Stimulated activated naive CD8-positive, alpha-beta T cell treated with anti-CD3 and anti-CD28 coated beads, Interleukin-15, amount 100 ng/mL, for 72 hours (primary cell): ENCODE measurements at regions not wholly inside any gene's neighbourhood (a gene's known extent, or its start where the extent isn't known, plus 50 kb on each side); places are given as distances from the start of the nearest gene placed in this dataset.

Experiments used
- ATAC-seq: fragments of 150-1000 bp; cut with Tn5 transposase; 2 replicates; pipeline ENCODE4 v1.10.0; 2021; ENCODE audit warnings: mild to moderate bottlenecking, moderate library complexity
- DNase-seq, 2 donors: peaks; one replicate each; pipeline ENCODE4 v3.0.0; 2021 to 2022
- H3K27ac Mint-ChIP-seq, 2 donors: one replicate each; pipeline ENCODE4 v1.8.0; 2022; ENCODE audit warnings: mild to moderate bottlenecking in 2 of 2, mixed read lengths in 2 of 2, moderate library complexity in 2 of 2
- H3K27me3 Mint-ChIP-seq: one replicate; pipeline ENCODE4 v1.8.0; 2022; ENCODE audit warnings: mixed read lengths
- H3K4me1 Mint-ChIP-seq: one replicate; pipeline ENCODE4 v1.8.0; 2022; ENCODE audit warnings: mild to moderate bottlenecking, mixed read lengths
- H3K4me3 Mint-ChIP-seq, 2 donors: one replicate each; pipeline ENCODE4 v1.8.0; 2022; ENCODE audit warnings: mild to moderate bottlenecking in 2 of 2, mixed read lengths in 2 of 2, moderate library complexity in 1 of 2
- H3K9me3 Mint-ChIP-seq, 2 donors: one replicate each; pipeline ENCODE4 v1.8.0; 2022; ENCODE audit warnings: mixed read lengths in 2 of 2

DNA sequence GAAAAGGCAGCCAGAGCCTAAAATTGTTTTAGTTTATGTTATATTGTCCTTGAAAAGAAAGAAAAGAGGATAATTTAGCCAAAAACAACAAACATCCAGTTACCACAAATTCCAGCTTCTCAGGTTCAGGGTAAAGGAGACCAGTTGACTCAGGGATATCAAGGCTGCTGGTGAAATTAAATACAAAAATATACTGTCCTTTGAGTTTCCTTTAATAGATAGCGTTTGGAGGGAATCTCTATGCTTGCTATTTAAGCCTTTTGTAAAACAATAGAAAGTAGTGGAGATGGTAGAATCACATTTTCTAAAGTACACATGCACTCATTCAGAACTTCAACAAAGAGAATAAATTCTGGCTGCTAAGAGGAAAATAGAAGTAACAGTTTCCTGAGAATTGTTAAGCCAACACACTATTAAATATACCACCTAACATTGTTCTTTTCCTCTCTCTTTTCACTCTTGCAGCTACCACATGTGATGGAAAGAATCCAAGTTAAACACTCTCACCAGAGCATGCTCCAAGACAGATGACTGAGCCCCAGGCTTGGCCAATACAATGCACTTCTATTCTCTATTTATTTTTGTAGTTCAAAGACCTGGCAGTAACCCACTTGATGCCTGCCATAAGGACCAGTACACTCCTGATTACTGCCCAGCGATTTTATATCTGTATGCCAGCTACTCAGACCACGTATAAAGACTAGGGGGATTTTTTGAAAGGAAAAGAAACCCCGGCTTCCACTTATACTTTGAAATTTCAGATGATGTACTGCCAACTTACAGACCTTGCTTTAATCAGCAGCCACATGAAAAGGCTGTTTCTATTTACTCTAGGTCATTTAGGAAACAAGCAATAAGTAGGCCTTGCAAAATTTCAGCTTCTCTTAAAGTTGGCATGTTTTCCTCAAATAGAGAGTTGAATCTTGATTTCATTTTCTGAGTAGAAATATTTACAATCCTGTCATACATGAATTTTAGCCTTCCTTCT lies 756.9 kb downstream of the FAT4 start:
- ATAC-seq (no peak), DNase-seq (no peak)
- Mint-ChIP-seq H3K4me3 (no peak overlapping the region), H3K27me3 (no peaks in the 10 kb centered on the region), H3K27ac (no peak overlapping the region), H3K4me1 (no peaks in the 10 kb centered on the region), H3K9me3 (peaks cover 0 to 4% of the 10 kb centered on the region in 2 donors)

DNA sequence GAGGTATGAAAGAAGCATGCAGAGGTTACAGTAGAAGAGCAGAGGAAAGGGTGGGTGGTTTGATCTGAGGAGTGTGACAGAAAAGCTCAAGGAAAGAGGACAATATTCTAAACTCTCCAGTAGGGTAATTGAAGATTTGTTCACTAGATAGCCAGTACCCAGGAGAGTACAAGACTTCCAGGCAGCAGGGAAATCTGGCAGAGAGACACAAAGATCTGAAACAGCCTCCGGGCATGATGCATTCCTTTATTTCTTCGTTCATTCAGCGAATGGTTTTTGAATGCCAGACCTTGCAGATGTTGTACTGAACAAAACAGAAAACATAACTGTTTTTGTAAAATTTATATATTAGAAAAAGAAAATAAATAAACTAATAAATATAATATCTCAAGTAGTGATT lies 766.6 kb downstream of the FAT4 start:
- ATAC-seq (no peak), DNase-seq (no peak)
- H3K9me3 Mint-ChIP-seq: peaks cover 11 to 22% of the 10 kb centered on the region in 2 donors
- no peaks in the 10 kb centered on the region for H3K27me3 Mint-ChIP-seq
- H3K27ac Mint-ChIP-seq: no peak overlapping the region
- H3K4me1 Mint-ChIP-seq: no peaks in the 10 kb centered on the region
- H3K4me3 Mint-ChIP-seq: no peak overlapping the region

DNA sequence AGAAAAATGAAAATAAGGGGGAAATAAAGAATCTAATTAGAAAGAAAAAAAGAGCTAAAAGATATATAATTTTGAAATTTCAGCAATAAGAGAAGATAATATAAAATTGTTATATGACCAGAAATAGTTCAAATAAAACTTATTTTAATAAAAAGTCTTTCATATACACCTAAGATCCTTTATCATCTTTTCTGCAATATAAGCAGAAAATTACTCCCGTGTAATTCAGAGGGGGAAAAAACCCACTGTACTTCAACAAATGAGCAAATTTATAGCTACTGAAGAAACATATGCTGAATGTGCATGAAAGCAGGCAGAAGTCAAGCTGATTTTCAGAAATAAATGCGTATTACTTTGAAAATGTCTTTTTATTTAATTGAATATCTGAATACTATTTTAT lies 771.3 kb downstream of the FAT4 start:
- no peaks in the 10 kb centered on the region for H3K27me3 Mint-ChIP-seq

DNA sequence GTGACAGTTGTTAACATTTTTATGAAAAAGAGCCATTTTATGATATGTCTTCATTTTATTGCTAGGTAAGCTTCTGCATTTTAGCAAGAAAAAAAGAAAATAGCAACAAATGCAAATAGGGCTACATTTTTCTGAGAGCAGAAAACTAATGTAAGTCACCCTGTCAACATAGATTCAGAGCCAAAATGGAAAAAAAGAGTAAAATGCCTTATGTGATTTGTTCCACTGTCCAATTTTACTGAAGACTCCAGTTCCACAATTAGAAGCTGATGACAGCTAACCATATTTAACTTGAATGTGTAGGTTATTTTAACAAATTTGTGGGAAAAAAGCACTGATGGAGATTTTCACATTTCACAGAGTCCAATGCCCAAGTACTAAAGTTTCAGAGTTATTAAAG lies 772.3 kb downstream of the FAT4 start:
- no peak for ATAC-seq
- H3K4me3 Mint-ChIP-seq: no peak overlapping the region
- no peaks in the 10 kb centered on the region for H3K27me3 Mint-ChIP-seq
- no peaks in the 10 kb centered on the region for H3K4me1 Mint-ChIP-seq
- peaks cover 1 to 3% of the 10 kb centered on the region in 2 donors for H3K9me3 Mint-ChIP-seq
- DNase-seq: no peak
- H3K27ac Mint-ChIP-seq: no peak overlapping the region

More for the DNA sequence above, 771.3 kb downstream of the FAT4 start:
- H3K4me3 Mint-ChIP-seq: no peak overlapping the region
- H3K4me1 Mint-ChIP-seq: no peaks in the 10 kb centered on the region
- peaks cover 10 to 13% of the 10 kb centered on the region in 2 donors for H3K9me3 Mint-ChIP-seq
- no peak overlapping the region for H3K27ac Mint-ChIP-seq
- DNase-seq (no peak), ATAC-seq (no peak)

DNA sequence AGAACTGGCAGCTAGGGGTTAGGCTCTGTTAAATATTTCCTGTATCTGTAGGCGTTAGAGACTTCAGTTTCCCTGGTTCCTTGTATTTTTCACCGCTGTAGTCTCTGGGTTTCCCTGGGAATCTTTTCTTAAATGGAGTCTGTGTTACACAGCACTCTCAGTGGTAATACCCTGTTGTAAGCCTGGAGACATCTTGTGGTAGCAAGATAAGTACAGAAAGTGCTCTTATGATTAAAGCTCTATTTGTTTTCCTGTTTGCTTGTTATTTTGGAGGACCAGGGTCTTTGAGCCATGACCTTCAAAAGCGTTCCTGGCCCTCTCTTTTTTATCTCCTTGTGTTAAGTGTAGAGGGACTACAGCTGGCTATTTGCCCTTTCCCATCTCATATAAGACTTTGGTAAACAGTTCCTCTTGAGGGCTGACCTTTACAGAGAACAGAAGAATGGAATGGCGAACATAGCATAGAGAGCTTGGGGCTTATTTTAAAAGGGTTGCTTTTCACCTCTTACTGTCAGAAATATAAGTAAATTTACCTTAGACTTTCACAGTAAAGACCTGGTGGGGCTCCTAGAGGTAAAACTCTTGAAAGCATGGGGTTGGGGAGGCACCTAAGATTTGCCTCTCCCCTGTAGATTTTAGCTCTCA lies 782.5 kb downstream of the FAT4 start:
- H3K27me3 Mint-ChIP-seq: no peaks in the 10 kb centered on the region
- no peaks in the 10 kb centered on the region for H3K4me1 Mint-ChIP-seq
- H3K4me3 Mint-ChIP-seq: no peak overlapping the region
- no peak overlapping the region for H3K27ac Mint-ChIP-seq
- ATAC-seq (no peak), DNase-seq (no peak)
- H3K9me3 Mint-ChIP-seq: peaks cover 0 to 5% of the 10 kb centered on the region in 2 donors

DNA sequence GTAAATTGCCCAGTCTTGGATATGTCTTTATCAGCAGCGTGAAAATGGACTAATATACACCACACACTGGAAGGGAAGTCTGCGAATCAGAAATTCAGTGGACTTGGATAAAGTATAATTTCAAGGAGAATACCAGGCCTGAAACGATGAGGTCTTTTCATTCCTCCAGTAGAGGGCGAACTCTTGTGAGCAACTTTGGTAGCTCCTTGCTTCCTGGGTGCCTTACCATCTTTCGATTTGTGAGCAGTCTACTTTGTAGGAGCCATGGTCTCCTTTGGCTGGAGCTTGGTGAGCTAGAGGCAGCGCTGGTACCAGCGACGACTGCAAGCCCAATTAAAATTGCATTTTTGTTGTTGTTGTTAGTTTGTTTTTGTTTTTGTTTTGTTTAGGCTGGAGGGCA lies 791.9 kb downstream of the FAT4 start:
- Mint-ChIP-seq H3K27ac (no peak overlapping the region), H3K9me3 (peaks cover 0 to 13% of the 10 kb centered on the region in 2 donors), H3K27me3 (no peaks in the 10 kb centered on the region), H3K4me3 (no peak overlapping the region), H3K4me1 (no peaks in the 10 kb centered on the region)
- DNase-seq (no peak), ATAC-seq (no peak)

DNA sequence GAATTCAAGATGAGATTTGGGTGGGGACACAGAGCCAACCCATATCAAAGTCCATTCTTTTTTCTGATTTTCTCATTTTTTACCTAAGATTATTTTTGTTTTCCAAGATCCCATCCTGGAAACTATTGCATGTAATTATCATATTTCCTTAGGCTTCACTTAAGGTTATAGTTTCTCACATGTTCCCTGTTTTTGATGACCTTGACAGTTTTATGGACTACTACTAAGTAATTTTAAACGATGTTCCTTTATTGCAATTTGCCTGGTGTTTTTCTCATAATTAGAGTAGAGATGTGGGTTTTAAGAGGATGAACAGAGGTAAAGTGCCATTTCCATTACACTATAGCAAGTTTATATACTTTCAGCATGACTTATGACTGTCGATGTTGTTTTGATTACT lies 795.1 kb downstream of the FAT4 start:
- H3K27me3 Mint-ChIP-seq: no peaks in the 10 kb centered on the region
- ATAC-seq (no peak), DNase-seq (no peak)
- no peak overlapping the region for H3K4me3 Mint-ChIP-seq
- H3K27ac Mint-ChIP-seq: no peak overlapping the region
- H3K9me3 Mint-ChIP-seq: peaks cover 11 to 20% of the 10 kb centered on the region in 2 donors
- no peaks in the 10 kb centered on the region for H3K4me1 Mint-ChIP-seq

DNA sequence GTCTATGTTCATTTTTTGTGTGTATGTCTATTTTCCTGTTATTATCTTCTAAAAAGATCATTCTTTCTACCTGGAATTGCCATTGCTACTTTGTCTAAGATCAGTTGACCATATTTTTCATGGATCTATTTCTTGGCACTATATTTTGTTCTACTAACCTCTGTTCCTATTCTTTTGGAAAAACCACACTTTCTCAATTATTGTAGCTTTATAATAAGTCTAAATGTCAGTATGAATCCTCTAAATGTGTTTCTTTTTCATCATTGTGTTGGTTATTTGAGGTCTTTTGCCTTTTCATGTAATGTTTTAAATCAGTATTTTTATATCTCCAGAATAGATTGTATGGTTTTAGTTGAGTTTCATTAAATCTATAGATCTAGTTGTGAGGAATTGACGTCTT lies 798.3 kb downstream of the FAT4 start:
- Mint-ChIP-seq H3K27me3 (no peaks in the 10 kb centered on the region), H3K9me3 (peaks cover 12 to 24% of the 10 kb centered on the region in 2 donors), H3K27ac (no peak overlapping the region), H3K4me3 (no peak overlapping the region), H3K4me1 (no peaks in the 10 kb centered on the region)
- DNase-seq (no peak), ATAC-seq (no peak)

DNA sequence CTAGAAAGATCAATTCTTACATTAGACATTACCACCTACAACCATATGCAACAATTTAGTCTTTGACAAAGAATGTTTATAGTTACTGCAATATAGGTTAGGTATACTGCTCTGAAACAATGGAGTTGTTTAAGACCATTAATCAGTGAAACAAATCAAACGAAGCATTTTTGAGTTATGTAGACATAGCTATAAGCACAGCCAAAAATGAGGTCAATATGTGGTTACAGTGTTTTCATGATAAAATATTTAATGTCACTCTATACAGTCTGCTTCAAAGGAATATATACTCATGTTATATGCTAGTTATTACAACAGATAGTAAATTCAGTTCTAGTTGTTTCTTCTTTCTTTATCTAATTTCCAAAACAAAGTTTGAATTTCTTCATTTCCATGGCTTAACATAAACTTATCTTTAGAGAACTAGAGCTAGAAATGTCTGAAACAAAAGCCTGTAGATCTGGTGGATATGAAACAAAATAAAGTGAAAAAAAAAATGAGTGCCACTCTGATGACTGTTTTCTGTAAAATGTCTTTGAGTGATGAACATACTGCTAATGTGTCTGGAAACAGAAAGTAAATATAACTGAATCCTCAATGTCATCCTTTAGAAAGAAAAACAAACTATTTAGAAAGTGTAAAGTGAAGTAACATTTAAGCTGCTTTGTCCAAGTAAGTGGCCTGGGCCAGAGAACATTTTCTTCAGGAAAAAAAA lies 809.0 kb downstream of the FAT4 start:
- no peak for DNase-seq

DNA sequence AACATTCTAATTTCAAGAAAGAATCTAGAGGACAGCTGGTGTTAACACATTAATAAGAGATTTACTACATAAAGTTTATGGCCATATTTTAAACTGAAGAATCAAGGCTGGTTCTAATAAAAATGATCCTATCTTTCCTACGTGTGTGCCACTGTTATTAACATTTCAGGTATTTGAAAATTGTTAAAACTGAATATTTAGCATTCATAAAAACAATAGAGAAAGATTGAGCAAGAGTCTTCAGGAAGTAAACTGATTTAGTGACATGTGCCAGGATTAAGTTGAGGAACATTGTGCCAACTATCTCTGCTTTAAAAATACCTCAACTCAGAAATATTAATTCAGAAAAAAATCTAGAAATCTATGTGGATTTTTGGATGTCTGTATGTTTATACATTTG lies 810.1 kb downstream of the FAT4 start:
- ATAC-seq (no peak), DNase-seq (no peak)
- no peak overlapping the region for H3K4me3 Mint-ChIP-seq
- H3K27ac Mint-ChIP-seq: no peak overlapping the region
- H3K27me3 Mint-ChIP-seq: no peaks in the 10 kb centered on the region
- H3K4me1 Mint-ChIP-seq: no peaks in the 10 kb centered on the region
- H3K9me3 Mint-ChIP-seq: peaks cover 0 to 2% of the 10 kb centered on the region in 2 donors

More for the DNA sequence above, 809.0 kb downstream of the FAT4 start:
- Mint-ChIP-seq H3K27ac (no peak overlapping the region), H3K4me1 (no peaks in the 10 kb centered on the region), H3K4me3 (no peak overlapping the region), H3K9me3 (peaks cover 0 to 7% of the 10 kb centered on the region in 2 donors), H3K27me3 (no peaks in the 10 kb centered on the region)
- ATAC-seq: no peak

DNA sequence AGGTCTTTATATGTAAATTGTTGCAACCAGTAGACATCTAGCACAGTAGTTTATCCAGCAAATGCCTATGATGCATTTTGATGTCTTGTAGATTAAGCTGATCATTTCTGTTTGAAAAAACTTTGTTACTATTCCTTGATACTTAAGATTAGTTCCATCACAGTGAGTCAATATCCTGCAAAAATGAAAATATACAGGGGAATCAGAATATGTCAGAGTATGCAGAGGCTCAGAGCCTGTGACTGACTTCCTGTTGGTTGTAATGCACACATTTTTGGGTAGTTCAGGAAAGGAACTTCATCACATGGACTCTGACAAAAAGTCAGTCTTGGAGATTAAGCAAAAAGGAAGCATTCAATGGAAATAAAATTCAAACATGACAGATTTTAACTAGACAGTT lies 815.5 kb downstream of the FAT4 start:
- Mint-ChIP-seq H3K27ac (no peak overlapping the region), H3K4me3 (no peak overlapping the region), H3K4me1 (no peaks in the 10 kb centered on the region), H3K27me3 (no peaks in the 10 kb centered on the region), H3K9me3 (peaks cover 10 to 12% of the 10 kb centered on the region in 2 donors)
- DNase-seq (no peak), ATAC-seq (no peak)

DNA sequence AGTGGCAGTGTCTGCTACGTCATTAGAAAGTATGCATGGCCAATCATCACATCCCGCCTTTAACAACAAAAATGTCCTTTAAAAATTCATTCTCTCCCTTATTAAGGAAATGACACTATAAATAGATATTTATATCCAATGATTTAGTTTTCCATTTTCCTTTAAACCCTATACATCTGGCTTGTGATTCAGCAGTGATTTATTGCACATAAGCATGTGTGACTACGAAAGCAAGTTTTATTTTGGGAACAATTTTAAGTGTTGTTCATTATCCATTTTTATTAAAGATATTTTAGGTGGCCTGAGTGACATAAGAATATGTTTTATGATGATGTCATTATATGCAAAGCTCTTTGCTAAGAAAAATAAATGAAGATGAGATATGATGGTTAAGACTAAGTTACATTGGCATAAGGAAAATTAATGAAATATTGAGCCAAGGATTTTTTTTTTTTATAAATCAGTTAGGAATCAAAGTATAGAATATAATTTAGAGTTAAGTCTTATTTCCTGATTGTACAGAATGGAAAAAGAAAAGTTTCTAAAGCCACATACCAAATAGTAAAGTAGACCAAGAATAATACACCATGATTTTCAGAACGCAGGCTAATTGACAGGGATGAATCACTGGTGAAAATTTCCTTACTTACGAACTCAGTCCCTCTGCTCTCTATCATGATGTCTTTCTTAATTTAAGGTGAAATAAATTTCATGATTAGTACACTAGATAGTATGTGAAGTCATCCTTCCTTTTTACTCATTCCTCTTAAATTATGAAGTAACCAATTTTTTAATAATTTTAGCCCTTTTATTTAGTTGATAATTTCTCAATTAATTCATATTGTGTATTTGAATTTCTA lies 822.4 kb downstream of the FAT4 start:
- Mint-ChIP-seq H3K9me3 (peaks cover 0 to 2% of the 10 kb centered on the region in 2 donors), H3K4me3 (no peak overlapping the region), H3K27ac (no peak overlapping the region)

DNA sequence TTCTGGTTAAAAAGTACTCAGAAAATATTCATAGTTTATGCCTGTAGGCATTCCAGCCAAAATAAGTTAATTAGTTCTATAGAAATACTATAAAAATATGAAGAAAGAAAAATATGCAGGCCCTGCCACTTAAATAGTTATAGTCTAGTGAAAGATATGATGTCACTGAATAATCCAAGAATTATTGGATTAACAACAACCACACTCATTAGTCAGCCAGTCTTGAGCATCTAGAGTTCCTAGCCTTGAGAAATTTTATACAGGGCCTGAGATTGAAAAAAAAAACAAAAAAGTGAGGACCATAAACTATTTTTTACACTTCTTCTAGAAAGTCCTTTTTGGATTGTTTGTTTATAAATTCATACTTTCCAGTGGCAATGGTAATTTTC lies 823.0 kb downstream of the FAT4 start:
- DNase-seq (no peak), ATAC-seq (no peak)
- no peak overlapping the region for H3K4me3 Mint-ChIP-seq

More for the DNA sequence above, 822.4 kb downstream of the FAT4 start:
- Mint-ChIP-seq H3K27me3 (no peaks in the 10 kb centered on the region), H3K4me1 (no peaks in the 10 kb centered on the region)
- DNase-seq: no peak
- no peak for ATAC-seq

DNA sequence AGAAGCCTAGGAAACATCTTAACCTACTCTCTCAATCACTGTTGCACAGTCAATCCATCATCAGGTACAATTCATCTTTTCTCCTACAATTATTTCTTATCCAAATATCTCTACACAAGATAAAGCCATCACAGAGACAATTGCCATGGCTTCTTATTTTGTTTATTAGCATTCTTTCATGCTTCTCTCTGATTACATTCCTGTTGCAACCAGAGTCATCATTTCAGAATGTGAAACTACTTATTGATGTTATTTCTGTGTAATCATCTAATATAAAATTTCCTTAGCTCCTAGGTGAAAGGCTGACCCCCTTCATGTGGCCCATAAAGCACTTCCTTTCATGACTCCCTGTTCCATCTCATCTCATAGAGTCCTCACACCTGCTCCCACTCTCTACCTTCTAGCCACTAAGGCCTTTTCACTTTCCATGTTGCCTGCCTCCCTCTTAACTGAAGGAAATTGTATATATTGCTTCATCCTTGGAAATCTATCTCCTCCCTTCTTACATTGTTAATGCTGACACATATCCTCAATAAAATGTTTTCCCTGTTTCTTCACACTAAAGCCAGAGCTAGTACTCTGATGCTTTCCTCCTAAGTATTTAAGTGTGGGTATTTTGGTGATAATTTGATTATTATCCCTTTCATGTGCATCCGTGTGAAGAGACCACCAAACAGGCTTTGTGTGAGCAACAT lies 829.9 kb downstream of the FAT4 start:
- Mint-ChIP-seq H3K27ac (no peak overlapping the region), H3K27me3 (no peaks in the 10 kb centered on the region), H3K4me1 (no peaks in the 10 kb centered on the region), H3K4me3 (no peak overlapping the region), H3K9me3 (peaks cover 10 to 11% of the 10 kb centered on the region in 2 donors)
- no peak for DNase-seq
- ATAC-seq: no peak

More for the DNA sequence above, 823.0 kb downstream of the FAT4 start:
- no peaks in the 10 kb centered on the region for H3K9me3 Mint-ChIP-seq
- no peak overlapping the region for H3K27ac Mint-ChIP-seq
- H3K4me1 Mint-ChIP-seq: no peaks in the 10 kb centered on the region
- no peaks in the 10 kb centered on the region for H3K27me3 Mint-ChIP-seq
